ENCODE measurements at regions not wholly inside any gene's neighbourhood (a gene's known extent, or its start where the extent isn't known, plus 50 kb on each side); places are given as distances from the start of the nearest gene placed in this dataset.

- POLR2A ChIA-PET = no interaction called here
- H3K4me3 Mint-ChIP-seq = no peak overlapping the region
- H3K36me3 Mint-ChIP-seq (ENCODE audit: low read depth) = no peaks in the 10 kb centered on the region
- peaks cover 5% of the 10 kb centered on the region for H3K27me3 Mint-ChIP-seq
- intact Hi-C loops (cut with micrococcal nuclease) = no loop called here
- TF ChIP-seq CTCF (IDR thresholded peaks at IDR 0.05) = no peak
- CTCF ChIA-PET = no interaction called here
- H3K4me1 Mint-ChIP-seq (ENCODE audit: low read depth) = no peaks in the 10 kb centered on the region
- H3K27ac Mint-ChIP-seq = no peak overlapping the region
- no peak for DNase-seq
- H3K9me3 Mint-ChIP-seq = no peaks in the 10 kb centered on the region
- no peak for ATAC-seq
Measured at GRCh38 chr15:72995849-72996248, 56.4 kb upstream of the NEO1 start.

- H3K9me3 Mint-ChIP-seq = no peaks in the 10 kb centered on the region
- no peak overlapping the region for H3K27ac Mint-ChIP-seq
- H3K4me1 Mint-ChIP-seq (ENCODE audit: low read depth) = no peaks in the 10 kb centered on the region
- ChIA-PET CTCF (no interaction called here), POLR2A (no interaction called here)
- no peak for ATAC-seq
- no peaks in the 10 kb centered on the region for H3K36me3 Mint-ChIP-seq (ENCODE audit: low read depth)
- intact Hi-C loops (cut with micrococcal nuclease) = no loop called here
- peaks cover 5% of the 10 kb centered on the region for H3K27me3 Mint-ChIP-seq
- DNase-seq = no peak
- TF ChIP-seq CTCF (IDR thresholded peaks at IDR 0.05) = no peak
- H3K4me3 Mint-ChIP-seq = no peak overlapping the region
Measured at GRCh38 chr15:72994534-72995177, 57.6 kb upstream of the NEO1 start.

- intact Hi-C loops (cut with micrococcal nuclease) = no loop called here
- Mint-ChIP-seq H3K27me3 (peaks cover 8% of the 10 kb centered on the region), H3K27ac (no peak overlapping the region), H3K9me3 (no peaks in the 10 kb centered on the region), H3K4me3 (no peak overlapping the region), H3K4me1 (ENCODE audit: low read depth) (no peaks in the 10 kb centered on the region), H3K36me3 (ENCODE audit: low read depth) (no peaks in the 10 kb centered on the region)
- ChIA-PET POLR2A (no interaction called here), CTCF (no interaction called here)
- ATAC-seq (no peak), DNase-seq (no peak)
- no peak for TF ChIP-seq CTCF (IDR thresholded peaks at IDR 0.05)
Measured at GRCh38 chr15:72992841-72993252, 59.4 kb upstream of the NEO1 start.

- POLR2A ChIA-PET = no interaction called here
- Mint-ChIP-seq H3K36me3 (ENCODE audit: low read depth) (no peaks in the 10 kb centered on the region), H3K27me3 (peaks cover 6% of the 10 kb centered on the region), H3K9me3 (no peaks in the 10 kb centered on the region), H3K4me1 (ENCODE audit: low read depth) (no peaks in the 10 kb centered on the region), H3K4me3 (no peak overlapping the region), H3K27ac (no peak overlapping the region)
- CTCF ChIA-PET = interaction anchor here (1.0 kb wide), 1 partner anchor 15 kb away, joined by 3 read pairs; no protein-coding TSS in a partner anchor
- DNase-seq (no peak), ATAC-seq (no peak)
- intact Hi-C loops (cut with micrococcal nuclease) = no loop called here
- TF ChIP-seq CTCF (IDR thresholded peaks at IDR 0.05) = no peak
Measured at GRCh38 chr15:72991026-72991425, 61.2 kb upstream of the NEO1 start.

GRCh38 chr15:72983801-72984545, 68.3 kb upstream of the NEO1 start:
- ChIA-PET POLR2A (no interaction called here), CTCF (no interaction called here)
- intact Hi-C loops (cut with micrococcal nuclease) = no loop called here
- no peak for ATAC-seq
- peaks cover 20% of the 10 kb centered on the region for H3K27me3 Mint-ChIP-seq
- H3K4me1 Mint-ChIP-seq (ENCODE audit: low read depth) = no peaks in the 10 kb centered on the region
- no peak for TF ChIP-seq CTCF (IDR thresholded peaks at IDR 0.05)
- no peaks in the 10 kb centered on the region for H3K36me3 Mint-ChIP-seq (ENCODE audit: low read depth)
- no peak overlapping the region for H3K27ac Mint-ChIP-seq
- H3K4me3 Mint-ChIP-seq = no peak overlapping the region
- H3K9me3 Mint-ChIP-seq = no peaks in the 10 kb centered on the region
- no peak for DNase-seq

All from activated CD8-positive, alpha-beta T cell treated with anti-CD3 and anti-CD28 coated beads for 36 hours (primary cell).